Choroid plexus epithelial cell (primary cell): ENCODE measurements at regions not wholly inside any gene's neighbourhood (a gene's known extent, or its start where the extent isn't known, plus 50 kb on each side); places are given as distances from the start of the nearest gene placed in this dataset.

Experiments used
- DNase-seq: peaks from one replicate; pipeline ENCODE4 v3.0.0-alpha.2; 2010; ENCODE audit warnings: low read depth
- H3K4me3 ChIP-seq: 2 replicates; pipeline ENCODE4 v1.5.1; 2011; ENCODE audit warnings: low read depth, mild to moderate bottlenecking, control low read depth, low read length, moderate library complexity
- TF ChIP-seq, protein P1 (sequence below): conservative IDR thresholded peaks from 2 replicates; pipeline ENCODE4 v1.5.1; 2011; ENCODE audit warnings: low read depth, mild to moderate bottlenecking, control low read depth, inconsistent platforms, low read length, moderate library complexity

- TF ChIP-seq, protein P1, sequence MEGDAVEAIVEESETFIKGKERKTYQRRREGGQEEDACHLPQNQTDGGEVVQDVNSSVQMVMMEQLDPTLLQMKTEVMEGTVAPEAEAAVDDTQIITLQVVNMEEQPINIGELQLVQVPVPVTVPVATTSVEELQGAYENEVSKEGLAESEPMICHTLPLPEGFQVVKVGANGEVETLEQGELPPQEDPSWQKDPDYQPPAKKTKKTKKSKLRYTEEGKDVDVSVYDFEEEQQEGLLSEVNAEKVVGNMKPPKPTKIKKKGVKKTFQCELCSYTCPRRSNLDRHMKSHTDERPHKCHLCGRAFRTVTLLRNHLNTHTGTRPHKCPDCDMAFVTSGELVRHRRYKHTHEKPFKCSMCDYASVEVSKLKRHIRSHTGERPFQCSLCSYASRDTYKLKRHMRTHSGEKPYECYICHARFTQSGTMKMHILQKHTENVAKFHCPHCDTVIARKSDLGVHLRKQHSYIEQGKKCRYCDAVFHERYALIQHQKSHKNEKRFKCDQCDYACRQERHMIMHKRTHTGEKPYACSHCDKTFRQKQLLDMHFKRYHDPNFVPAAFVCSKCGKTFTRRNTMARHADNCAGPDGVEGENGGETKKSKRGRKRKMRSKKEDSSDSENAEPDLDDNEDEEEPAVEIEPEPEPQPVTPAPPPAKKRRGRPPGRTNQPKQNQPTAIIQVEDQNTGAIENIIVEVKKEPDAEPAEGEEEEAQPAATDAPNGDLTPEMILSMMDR = no peak
- no peak for DNase-seq
- no peak overlapping the region for H3K4me3 ChIP-seq
Measured at GRCh38 chr6:6932968-6933367, 174.8 kb upstream of the RREB1 start.

GRCh38 chr6:6940031-6941025 is 167.4 kb upstream of the RREB1 start:
- TF ChIP-seq, protein P1 = no peak
- H3K4me3 ChIP-seq = no peak overlapping the region
- no peak for DNase-seq

GRCh38 chr6:6941201-6941600 is 166.6 kb upstream of the RREB1 start:
- TF ChIP-seq, protein P1 = no peak
- H3K4me3 ChIP-seq = no peak overlapping the region
- no peak for DNase-seq

GRCh38 chr6:6942091-6942490 is 165.7 kb upstream of the RREB1 start:
- TF ChIP-seq, protein P1 = no peak
- no peak overlapping the region for H3K4me3 ChIP-seq
- DNase-seq = no peak

GRCh38 chr6:6942831-6943230 is 164.9 kb upstream of the RREB1 start:
- TF ChIP-seq, protein P1 = no peak
- no peak for DNase-seq
- H3K4me3 ChIP-seq = no peak overlapping the region

- no peak overlapping the region for H3K4me3 ChIP-seq
- TF ChIP-seq, protein P1 = no peak
- DNase-seq = no peak
Measured at GRCh38 chr6:6943421-6943820, 164.3 kb upstream of the RREB1 start.
